SK-N-SH treated with all-trans-retinoic acid at 6 μM for 48 hours (cell line): ENCODE measurements at regions not wholly inside any gene's neighbourhood (a gene's known extent, or its start where the extent isn't known, plus 50 kb on each side); places are given as distances from the start of the nearest gene placed in this dataset.

Experiments
- PPARA ChIP-seq: fragments of 250-450 bp; sonication (Bioruptor Pico); IDR thresholded peaks from 2 replicates; pipeline ENCODE4 v1.5.0; 2020; ENCODE audit warnings: mild to moderate bottlenecking, borderline replicate concordance
- ZFP3 ChIP-seq: fragments of 250-450 bp; sonication (Bioruptor Pico); IDR thresholded peaks from 2 replicates; pipeline ENCODE4 v1.5.0; 2020; ENCODE audit warnings: mild to moderate bottlenecking, moderate library complexity
- ZFP30 ChIP-seq: fragments of 450-650 bp; formaldehyde crosslinking; IDR thresholded peaks from 2 replicates; pipeline ENCODE4 v1.5.0; 2022; ENCODE audit warnings: mild to moderate bottlenecking, moderate library complexity
- TF ChIP-seq, protein P1 (sequence below): fragments of 250-450 bp; sonication (Bioruptor Pico); IDR thresholded peaks from 2 replicates; pipeline ENCODE4 v1.5.1; 2021; ENCODE audit warnings: mild to moderate bottlenecking, moderate library complexity
- TF ChIP-seq, protein P2 (sequence below): fragments of 250-450 bp; sonication (Bioruptor Pico); IDR thresholded peaks from 2 replicates; pipeline ENCODE4 v1.8.0; 2020; ENCODE audit warnings: mild to moderate bottlenecking, moderate library complexity, borderline replicate concordance
- TF ChIP-seq, protein P3 (sequence below): fragments of 250-450 bp; sonication (Bioruptor Pico); IDR thresholded peaks from 2 replicates; pipeline ENCODE4 v1.5.0; 2020; ENCODE audit warnings: mild to moderate bottlenecking, moderate library complexity

DNA sequence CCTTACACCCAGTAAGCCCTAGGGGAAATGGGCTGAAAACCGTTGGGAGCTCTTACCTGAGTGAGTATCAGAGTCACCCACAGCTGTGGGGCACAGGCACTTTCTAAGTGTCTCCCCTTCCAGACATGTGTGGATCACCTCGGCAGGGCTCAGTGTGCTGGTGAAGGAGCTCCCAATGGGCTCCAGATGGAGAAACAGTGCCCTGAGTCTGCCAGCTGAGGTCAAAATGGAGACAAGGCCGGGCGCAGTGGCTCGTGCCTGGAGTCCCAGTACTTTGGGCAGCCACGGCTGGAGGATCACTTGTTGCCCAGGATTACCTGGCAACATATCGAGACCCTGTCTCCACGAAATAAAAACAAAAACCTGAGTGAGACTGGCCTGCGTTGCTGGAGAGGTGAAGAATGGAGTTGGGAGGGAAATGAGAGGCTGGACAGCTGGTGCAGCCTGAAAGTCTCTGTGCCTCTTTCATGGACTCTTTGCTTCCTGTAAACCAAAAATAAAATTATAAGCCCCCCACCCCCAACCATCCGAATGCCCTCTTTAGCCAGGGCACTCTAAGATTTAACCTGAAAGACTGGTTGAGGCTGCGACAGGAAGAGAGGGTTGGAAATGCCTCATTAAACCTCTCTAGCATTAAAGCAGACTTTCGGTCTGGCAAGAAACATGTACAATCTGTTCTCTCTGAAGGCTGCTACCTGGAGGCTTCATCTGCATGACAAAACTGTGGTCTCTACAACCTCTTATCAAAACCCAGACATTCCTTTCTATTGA, 111.8 kb downstream of the SNX19 start:
- TF ChIP-seq, protein P1, sequence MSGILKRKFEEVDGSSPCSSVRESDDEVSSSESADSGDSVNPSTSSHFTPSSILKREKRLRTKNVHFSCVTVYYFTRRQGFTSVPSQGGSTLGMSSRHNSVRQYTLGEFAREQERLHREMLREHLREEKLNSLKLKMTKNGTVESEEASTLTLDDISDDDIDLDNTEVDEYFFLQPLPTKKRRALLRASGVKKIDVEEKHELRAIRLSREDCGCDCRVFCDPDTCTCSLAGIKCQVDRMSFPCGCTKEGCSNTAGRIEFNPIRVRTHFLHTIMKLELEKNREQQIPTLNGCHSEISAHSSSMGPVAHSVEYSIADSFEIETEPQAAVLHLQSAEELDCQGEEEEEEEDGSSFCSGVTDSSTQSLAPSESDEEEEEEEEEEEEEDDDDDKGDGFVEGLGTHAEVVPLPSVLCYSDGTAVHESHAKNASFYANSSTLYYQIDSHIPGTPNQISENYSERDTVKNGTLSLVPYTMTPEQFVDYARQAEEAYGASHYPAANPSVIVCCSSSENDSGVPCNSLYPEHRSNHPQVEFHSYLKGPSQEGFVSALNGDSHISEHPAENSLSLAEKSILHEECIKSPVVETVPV (CRISPR knock-in tag) = no peak
- TF ChIP-seq, protein P2, sequence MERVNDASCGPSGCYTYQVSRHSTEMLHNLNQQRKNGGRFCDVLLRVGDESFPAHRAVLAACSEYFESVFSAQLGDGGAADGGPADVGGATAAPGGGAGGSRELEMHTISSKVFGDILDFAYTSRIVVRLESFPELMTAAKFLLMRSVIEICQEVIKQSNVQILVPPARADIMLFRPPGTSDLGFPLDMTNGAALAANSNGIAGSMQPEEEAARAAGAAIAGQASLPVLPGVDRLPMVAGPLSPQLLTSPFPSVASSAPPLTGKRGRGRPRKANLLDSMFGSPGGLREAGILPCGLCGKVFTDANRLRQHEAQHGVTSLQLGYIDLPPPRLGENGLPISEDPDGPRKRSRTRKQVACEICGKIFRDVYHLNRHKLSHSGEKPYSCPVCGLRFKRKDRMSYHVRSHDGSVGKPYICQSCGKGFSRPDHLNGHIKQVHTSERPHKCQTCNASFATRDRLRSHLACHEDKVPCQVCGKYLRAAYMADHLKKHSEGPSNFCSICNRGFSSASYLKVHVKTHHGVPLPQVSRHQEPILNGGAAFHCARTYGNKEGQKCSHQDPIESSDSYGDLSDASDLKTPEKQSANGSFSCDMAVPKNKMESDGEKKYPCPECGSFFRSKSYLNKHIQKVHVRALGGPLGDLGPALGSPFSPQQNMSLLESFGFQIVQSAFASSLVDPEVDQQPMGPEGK (CRISPR knock-in tag) = no peak
- TF ChIP-seq, protein P3, sequence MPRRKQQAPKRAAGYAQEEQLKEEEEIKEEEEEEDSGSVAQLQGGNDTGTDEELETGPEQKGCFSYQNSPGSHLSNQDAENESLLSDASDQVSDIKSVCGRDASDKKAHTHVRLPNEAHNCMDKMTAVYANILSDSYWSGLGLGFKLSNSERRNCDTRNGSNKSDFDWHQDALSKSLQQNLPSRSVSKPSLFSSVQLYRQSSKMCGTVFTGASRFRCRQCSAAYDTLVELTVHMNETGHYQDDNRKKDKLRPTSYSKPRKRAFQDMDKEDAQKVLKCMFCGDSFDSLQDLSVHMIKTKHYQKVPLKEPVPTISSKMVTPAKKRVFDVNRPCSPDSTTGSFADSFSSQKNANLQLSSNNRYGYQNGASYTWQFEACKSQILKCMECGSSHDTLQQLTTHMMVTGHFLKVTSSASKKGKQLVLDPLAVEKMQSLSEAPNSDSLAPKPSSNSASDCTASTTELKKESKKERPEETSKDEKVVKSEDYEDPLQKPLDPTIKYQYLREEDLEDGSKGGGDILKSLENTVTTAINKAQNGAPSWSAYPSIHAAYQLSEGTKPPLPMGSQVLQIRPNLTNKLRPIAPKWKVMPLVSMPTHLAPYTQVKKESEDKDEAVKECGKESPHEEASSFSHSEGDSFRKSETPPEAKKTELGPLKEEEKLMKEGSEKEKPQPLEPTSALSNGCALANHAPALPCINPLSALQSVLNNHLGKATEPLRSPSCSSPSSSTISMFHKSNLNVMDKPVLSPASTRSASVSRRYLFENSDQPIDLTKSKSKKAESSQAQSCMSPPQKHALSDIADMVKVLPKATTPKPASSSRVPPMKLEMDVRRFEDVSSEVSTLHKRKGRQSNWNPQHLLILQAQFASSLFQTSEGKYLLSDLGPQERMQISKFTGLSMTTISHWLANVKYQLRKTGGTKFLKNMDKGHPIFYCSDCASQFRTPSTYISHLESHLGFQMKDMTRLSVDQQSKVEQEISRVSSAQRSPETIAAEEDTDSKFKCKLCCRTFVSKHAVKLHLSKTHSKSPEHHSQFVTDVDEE (CRISPR knock-in tag) = no peak
- TF ChIP-seq PPARA (CRISPR knock-in tag) = no peak
- no peak for TF ChIP-seq ZFP30
- no peak for TF ChIP-seq ZFP3
